IMR-90 (cell line): ENCODE measurements at regions not wholly inside any gene's neighbourhood (a gene's known extent, or its start where the extent isn't known, plus 50 kb on each side); places are given as distances from the start of the nearest gene placed in this dataset.

Experiments used
- ATAC-seq: fragments of 200-7000 bp; cut with Tn5 transposase; 2 replicates; pipeline ENCODE4 v1.9.1; 2020; ENCODE audit warnings: low read depth, mild to moderate bottlenecking, moderate library complexity
- BruUV-seq: library from RNA; stranded (reverse); fragments of 400-500 nt; replicated peaks from 2 replicates; lab custom pipeline; 2021; lab: Mats Ljungman, UMichigan
- CTCF ChIA-PET: fragments of 300-600 bp; formaldehyde crosslinking; extraction: SDS; loops from one replicate; lab custom pipeline; 2021; ENCODE audit warnings: antibody characterized with exemption; lab: Yijun Ruan, JAX
- POLR2A ChIA-PET: fragments of 300-600 bp; sonication (Branson Sonifier 250); formaldehyde crosslinking; loops from one replicate; lab custom pipeline; 2022; ENCODE audit warnings: antibody characterized with exemption; ENCODE audit not compliant: unreplicated experiment; lab: Charles Lee
- DNase-seq: peaks from one replicate; pipeline ENCODE4 v3.0.0; 2013
- H2AFZ ChIP-seq: replicated peaks from 2 replicates; pipeline ENCODE3; 2013; ENCODE audit warnings: low read length, mild to moderate bottlenecking; ENCODE audit not compliant: poor library complexity
- H2AK5ac ChIP-seq: 2 replicates; pipeline ENCODE4 v1.6.1; 2013; ENCODE audit warnings: low read depth, low read length, inconsistent platforms
- H2AK9ac ChIP-seq: replicated peaks from 2 replicates; pipeline ENCODE3; 2013; ENCODE audit warnings: mild to moderate bottlenecking, low read depth, low read length, moderate library complexity; ENCODE audit not compliant: poor library complexity
- H2BK120ac ChIP-seq: 2 replicates; pipeline ENCODE4 v1.6.1; 2013; ENCODE audit warnings: low read depth, low read length, inconsistent platforms
- H2BK15ac ChIP-seq: 3 replicates; pipeline ENCODE4 v1.6.1; 2013; ENCODE audit warnings: low read depth, low read length, inconsistent platforms
- H2BK20ac ChIP-seq: 2 replicates; pipeline ENCODE4 v1.6.1; 2013; ENCODE audit warnings: low read depth, mild to moderate bottlenecking, inconsistent platforms, low read length, moderate library complexity
- H2BK5ac ChIP-seq: 2 replicates; pipeline ENCODE4 v1.6.1; 2013; ENCODE audit warnings: mild to moderate bottlenecking, low read depth, low read length, inconsistent platforms; ENCODE audit not compliant: poor library complexity, severe bottlenecking
- H3K14ac ChIP-seq: replicated peaks from 2 replicates; pipeline ENCODE4 v1.6.1; 2013; ENCODE audit warnings: low read depth, low read length, inconsistent platforms
- H3K18ac ChIP-seq: 2 replicates; pipeline ENCODE4 v1.6.1; 2013; ENCODE audit warnings: low read depth, low read length, control low read depth
- H3K23ac ChIP-seq: 2 replicates; pipeline ENCODE4 v1.6.1; 2013; ENCODE audit warnings: low read depth, low read length, inconsistent platforms
- H3K27ac ChIP-seq: 2 replicates; pipeline ENCODE4 v1.5.1; 2013; ENCODE audit warnings: mild to moderate bottlenecking, control low read depth, low read length; ENCODE audit not compliant: insufficient read depth
- H3K27me3 ChIP-seq: 2 replicates; pipeline ENCODE4 v1.6.1; 2013; ENCODE audit warnings: low read length; ENCODE audit not compliant: control insufficient read depth, insufficient read depth
- H3K36me3 ChIP-seq: 2 replicates; pipeline ENCODE4 v1.6.1; 2013; ENCODE audit warnings: low read length, mixed read lengths; ENCODE audit not compliant: control insufficient read depth, insufficient read depth
- H3K4ac ChIP-seq: 2 replicates; pipeline ENCODE4 v1.6.1; 2013; ENCODE audit warnings: low read depth, low read length, inconsistent platforms
- H3K4me1 ChIP-seq: 2 replicates; pipeline ENCODE4 v1.6.1; 2013; ENCODE audit warnings: low read length, mixed read lengths; ENCODE audit not compliant: control insufficient read depth, insufficient read depth
- H3K4me2 ChIP-seq: 2 replicates; pipeline ENCODE4 v1.6.1; 2013; ENCODE audit warnings: low read depth, mild to moderate bottlenecking, control low read depth, low read length, moderate library complexity
- H3K4me3 ChIP-seq: 2 replicates; pipeline ENCODE4 v1.5.1; 2013; ENCODE audit warnings: low read depth, mild to moderate bottlenecking, control low read depth, low read length, moderate library complexity; ENCODE audit not compliant: insufficient read depth
- H3K56ac ChIP-seq: 2 replicates; pipeline ENCODE4 v1.6.1; 2013; ENCODE audit warnings: low read length, inconsistent platforms; ENCODE audit not compliant: insufficient read depth; ENCODE audit errors: extremely low read depth
- H3K79me1 ChIP-seq, 2 experiments: 2 replicates each; pipeline ENCODE4 v1.6.1; 2013; ENCODE audit warnings: low read length in 2 of 2, inconsistent platforms in 1 of 2, low read depth in 1 of 2
- H3K9ac ChIP-seq: 2 replicates; pipeline ENCODE4 v1.6.1; 2013; ENCODE audit warnings: low read depth, low read length, control low read depth
- H3K9me1 ChIP-seq: 2 replicates; pipeline ENCODE4 v1.6.1; 2013; ENCODE audit warnings: low read length, inconsistent platforms; ENCODE audit not compliant: insufficient read depth
- H3K9me3 ChIP-seq: 2 replicates; pipeline ENCODE4 v1.6.1; 2013; ENCODE audit warnings: low read length; ENCODE audit not compliant: control insufficient read depth, insufficient read depth
- H4K20me1 ChIP-seq: 2 replicates; pipeline ENCODE4 v1.6.1; 2013; ENCODE audit warnings: low read length, inconsistent platforms; ENCODE audit not compliant: insufficient read depth
- H4K5ac ChIP-seq: 2 replicates; pipeline ENCODE4 v1.6.1; 2013; ENCODE audit warnings: mild to moderate bottlenecking, low read depth, low read length, control low read depth
- H4K8ac ChIP-seq, 2 experiments: 2 replicates each; pipeline ENCODE4 v1.6.1; 2013; ENCODE audit warnings: low read depth in 2 of 2, low read length in 2 of 2, control low read depth in 1 of 2, inconsistent platforms in 1 of 2
- H4K91ac ChIP-seq: 2 replicates; pipeline ENCODE4 v1.6.1; 2013; ENCODE audit warnings: low read depth, low read length, inconsistent platforms; ENCODE audit not compliant: insufficient read depth
- FOS ChIP-seq: fragments of 150-350 bp; IDR thresholded peaks from 2 replicates; pipeline ENCODE4 v1.6.1; 2016; ENCODE audit warnings: low read depth, low read length
- MAZ ChIP-seq: IDR thresholded peaks from 2 replicates; pipeline ENCODE4 v1.6.1; 2012; ENCODE audit warnings: low read depth, mild to moderate bottlenecking, low read length, improper control_type of control experiment, moderate library complexity, borderline replicate concordance
- WGBS, 2 experiments: methylation state at CpG; one replicate each; pipeline versions ENCODE4 v1.1.5 to v1.1.7; 2013; ENCODE audit warnings: missing lambda C conversion rate in 2 of 2; ENCODE audit not compliant: insufficient read length in 1 of 2; ENCODE audit errors: extremely low coverage in 2 of 2; 5-methylcytosine and 5-hydroxymethylcytosine counted together
- dilution Hi-C: fragments of 300-500 bp; cut with HindIII; formaldehyde crosslinking; loops from one replicate; pipeline ENCODE4 v1.14.3; 2018; ENCODE audit warnings: low sequenced_read_pairs; ENCODE audit not compliant: unreplicated experiment
- in situ Hi-C: fragments of 300-500 bp; cut with MboI; formaldehyde crosslinking; loops from 3 replicates; pipeline ENCODE4 v1.14.3; 2019; ENCODE audit warnings: low sequenced_read_pairs, inconsistent platforms, mixed read lengths
- intact Hi-C: fragments of 100-400 bp; cut with micrococcal nuclease; formaldehyde crosslinking; loops from 2 replicates; pipeline ENCODE4 v1.10.0; 2022

DNA sequence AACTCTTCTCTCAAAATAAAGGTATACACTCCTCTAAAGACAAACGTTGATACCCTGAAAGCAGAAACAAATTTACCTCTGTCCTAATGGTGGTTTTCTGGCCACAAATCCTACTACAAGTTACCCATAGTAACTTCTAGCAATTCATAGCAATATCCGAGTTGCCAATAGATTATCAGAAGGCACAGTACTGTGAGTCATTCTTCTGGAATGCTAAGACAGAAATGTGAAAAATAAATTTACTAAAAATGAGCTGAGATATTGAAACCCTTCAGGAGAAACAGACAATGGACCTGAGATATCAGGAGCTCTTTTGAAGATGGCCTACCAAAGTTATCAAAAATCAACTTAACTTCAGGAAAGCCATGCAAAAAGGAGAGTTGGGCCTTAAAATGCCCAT, 715.0 kb upstream of the ADAMTS5 start:
- Histone ChIP-seq H4K5ac (no peak overlapping the region; the same call in 1 of the 2 replicates), H2AK9ac (no peak overlapping the region), H3K9me3 (no peaks in the 10 kb centered on the region), H3K79me1 (no peaks in the 10 kb centered on the region), H3K36me3 (no peaks in the 10 kb centered on the region), H4K8ac (no peak overlapping the region), H4K91ac (no peak overlapping the region), H3K27ac (no peak overlapping the region), H4K20me1 (no peaks in the 10 kb centered on the region), H2BK5ac (peak overlapping the region; percentile 12), H2AK5ac (no peak overlapping the region), H2BK15ac (0 out of 3 replicates have a peak overlapping the region, but pooled peaks have one; percentile 38), H2BK120ac (no peak overlapping the region), H3K9ac (no peak overlapping the region), H3K23ac (no peak overlapping the region), H3K27me3 (no peaks in the 10 kb centered on the region), H3K9me1 (no peaks in the 10 kb centered on the region), H3K14ac (no peak overlapping the region), H3K4me1 (no peaks in the 10 kb centered on the region), H2AFZ (no peak overlapping the region), H3K4ac (no peak overlapping the region), H3K4me2 (no peak overlapping the region), H2BK20ac (no peak overlapping the region), H3K4me3 (no peak overlapping the region), H3K18ac (no peak overlapping the region), H3K56ac (no peak overlapping the region)
- no CpG with 5 or more reads among the region's 2 CpGs for WGBS, 2 experiments
- in situ Hi-C loops (no loop called here), dilution Hi-C loops (no loop called here), intact Hi-C loops (no loop called here)
- TF ChIP-seq MAZ = no peak
- TF ChIP-seq FOS = 0 out of 2 replicates have a peak, but pooled peaks have one; percentile 20
- ChIA-PET POLR2A (interaction anchor here (0.6 kb wide), 1 partner anchor 225 kb away, joined by 6 read pairs; no protein-coding TSS in a partner anchor), CTCF (interaction anchor here (0.6 kb wide), 2 partner anchors 13 to 20 kb away, joined by 3 read pairs; no protein-coding TSS in a partner anchor)
- peak; percentile 53 for DNase-seq
- no TSS peak for BruUV-seq
- ATAC-seq = 0 out of 2 replicates have a peak, but pooled peaks have one; percentile 29
